Keratinocyte (primary cell): ENCODE measurements at regions not wholly inside any gene's neighbourhood (a gene's known extent, or its start where the extent isn't known, plus 50 kb on each side); places are given as distances from the start of the nearest gene placed in this dataset.
A peak's percentile ranks its signal among the peaks of the same experiment; 100 is the strongest.
"Not testable (repeated sequence)": the region's sequence is repeated elsewhere in the genome, so short reads cannot be mapped to it uniquely, and the experiment has no call there.

ENCODE experiments used
- DNase-seq: peaks from one replicate; pipeline ENCODE4 v3.0.0-alpha.2; 2011; ENCODE audit warnings: low read depth, missing footprints, low spot score
- FAIRE-seq: peaks from 2 replicates; lab custom pipeline; 2011; peaks lifted over from hg19 to GRCh38; lab: Jason Lieb, UNC
- H2AFZ ChIP-seq: 2 replicates; pipeline ENCODE4 v1.6.0; 2012; ENCODE audit warnings: low read length, control low read depth, inconsistent platforms; ENCODE audit not compliant: control insufficient read depth
- H3K27ac ChIP-seq: 2 replicates; pipeline ENCODE4 v1.5.1; 2011; ENCODE audit warnings: low read length; ENCODE audit not compliant: control insufficient read depth, insufficient read depth
- H3K27me3 ChIP-seq: 3 replicates; pipeline ENCODE4 v1.6.0; 2011; ENCODE audit warnings: low read length; ENCODE audit not compliant: control insufficient read depth, insufficient read depth; ENCODE audit errors: extremely low read depth
- H3K36me3 ChIP-seq, 2 experiments: 2 replicates in 1 of 2; 3 replicates in 1 of 2; pipeline ENCODE4 v1.5.1; 2011; ENCODE audit warnings: low read length in 2 of 2, mild to moderate bottlenecking in 1 of 2; ENCODE audit not compliant: control insufficient read depth in 2 of 2, insufficient read depth in 2 of 2; ENCODE audit errors: extremely low read depth in 1 of 2
- H3K4me1 ChIP-seq: 3 replicates; pipeline ENCODE4 v1.5.1; 2011; ENCODE audit warnings: low read length; ENCODE audit not compliant: control insufficient read depth, insufficient read depth; ENCODE audit errors: extremely low read depth
- H3K4me2 ChIP-seq: 3 replicates; pipeline ENCODE4 v1.6.0; 2011; ENCODE audit warnings: low read depth, low read length; ENCODE audit not compliant: control insufficient read depth, insufficient read depth; ENCODE audit errors: extremely low read depth
- H3K4me3 ChIP-seq, 3 experiments: fragments of 200-600 bp in 1 of 3; sonication (generic) in 1 of 3; 2 replicates in 2 of 3; 3 replicates in 1 of 3; pipeline ENCODE4 v1.5.1; 2011 to 2016; ENCODE audit warnings: low read length in 3 of 3, mild to moderate bottlenecking in 3 of 3, control low read depth in 2 of 3, inconsistent platforms in 1 of 3, low read depth in 1 of 3, mixed read lengths in 1 of 3, mixed run types in 1 of 3, moderate library complexity in 1 of 3; ENCODE audit not compliant: control insufficient read depth in 2 of 3, insufficient read depth in 2 of 3; ENCODE audit errors: extremely low read depth in 1 of 3
- H3K79me2 ChIP-seq: 2 replicates; pipeline ENCODE4 v1.6.0; 2012; ENCODE audit warnings: low read length; ENCODE audit not compliant: control insufficient read depth, insufficient read depth
- H3K9ac ChIP-seq: 3 replicates; pipeline ENCODE4 v1.6.0; 2011; ENCODE audit warnings: low read length; ENCODE audit not compliant: control insufficient read depth, insufficient read depth; ENCODE audit errors: extremely low read depth
- H3K9me1 ChIP-seq: 3 replicates; pipeline ENCODE4 v1.6.0; 2011; ENCODE audit warnings: low read length; ENCODE audit not compliant: control insufficient read depth, insufficient read depth; ENCODE audit errors: extremely low read depth
- H3K9me3 ChIP-seq: 2 replicates; pipeline ENCODE4 v1.5.1; 2012; ENCODE audit warnings: low read depth, low read length; ENCODE audit not compliant: control insufficient read depth
- H4K20me1 ChIP-seq: 3 replicates; pipeline ENCODE4 v1.6.0; 2011; ENCODE audit warnings: low read length; ENCODE audit not compliant: control insufficient read depth, insufficient read depth; ENCODE audit errors: extremely low read depth
- EZH2 ChIP-seq: IDR thresholded peaks from one replicate; pipeline ENCODE4 v1.6.1; 2012; ENCODE audit warnings: inconsistent platforms, mild to moderate bottlenecking, low read length, moderate library complexity
- dilution Hi-C: fragments of 300-500 bp; cut with MboI; formaldehyde crosslinking; loops from one replicate; pipeline ENCODE4 v1.7.0; 2020; ENCODE audit warnings: low sequenced_read_pairs; ENCODE audit not compliant: extremely low pct_ligation_motif_present
- TF ChIP-seq, protein P1 (sequence below), 3 experiments: IDR thresholded peaks in 1 of 3; conservative IDR thresholded peaks in 1 of 3; optimal IDR thresholded peaks in 1 of 3; 2 replicates in 2 of 3; 3 replicates in 1 of 3; pipeline versions ENCODE3 to v1.5.1; 2011; ENCODE audit warnings: low read length in 3 of 3, mild to moderate bottlenecking in 3 of 3, moderate library complexity in 2 of 3, control low read depth in 1 of 3, inconsistent platforms in 1 of 3; ENCODE audit not compliant: insufficient read depth in 2 of 3; ENCODE audit errors: extremely low read depth in 1 of 3

DNA sequence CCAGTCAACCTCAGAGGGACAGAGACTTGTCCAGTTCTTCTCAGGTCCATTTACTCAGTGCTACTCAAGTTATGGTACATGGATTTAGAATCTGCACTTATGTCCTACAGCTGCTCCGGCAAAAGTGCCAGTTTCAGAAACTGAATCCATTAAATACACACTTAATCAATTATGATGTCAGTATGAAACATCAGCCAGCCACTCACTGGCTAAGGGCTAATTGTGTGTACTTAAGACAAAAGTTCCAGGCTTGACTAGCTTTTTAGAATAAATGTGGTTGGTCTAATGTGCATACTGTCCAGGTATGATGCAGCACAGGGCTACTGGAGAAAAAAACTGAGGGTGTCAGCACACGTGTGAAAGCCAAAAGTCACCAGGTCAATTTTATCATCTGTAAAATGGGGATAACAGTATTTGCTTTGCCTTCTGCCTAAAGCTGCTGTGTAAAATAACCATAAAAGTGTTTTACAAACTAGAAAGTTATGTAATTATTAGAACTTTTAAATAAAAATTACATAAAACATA lies 55.4 kb upstream of the CYP2D6 start:
- H3K27ac ChIP-seq: no peak overlapping the region
- dilution Hi-C loops: no loop called here
- DNase-seq: no peak
- H3K4me3 ChIP-seq: no peak overlapping the region
- peaks cover 8% of the 10 kb centered on the region for H3K4me1 ChIP-seq
- no peak overlapping the region for H3K9ac ChIP-seq
- no peak overlapping the region for H2AFZ ChIP-seq
- peaks cover 15% of the 10 kb centered on the region for H4K20me1 ChIP-seq
- no peak overlapping the region for H3K4me2 ChIP-seq
- H3K9me3 ChIP-seq: no peaks in the 10 kb centered on the region
- peaks cover 5% of the 10 kb centered on the region for H3K9me1 ChIP-seq
- H3K36me3 ChIP-seq: peaks cover 4 to 9% of the 10 kb centered on the region in 2 experiments
- peak; percentile 36 for FAIRE-seq
- TF ChIP-seq, protein P1, sequence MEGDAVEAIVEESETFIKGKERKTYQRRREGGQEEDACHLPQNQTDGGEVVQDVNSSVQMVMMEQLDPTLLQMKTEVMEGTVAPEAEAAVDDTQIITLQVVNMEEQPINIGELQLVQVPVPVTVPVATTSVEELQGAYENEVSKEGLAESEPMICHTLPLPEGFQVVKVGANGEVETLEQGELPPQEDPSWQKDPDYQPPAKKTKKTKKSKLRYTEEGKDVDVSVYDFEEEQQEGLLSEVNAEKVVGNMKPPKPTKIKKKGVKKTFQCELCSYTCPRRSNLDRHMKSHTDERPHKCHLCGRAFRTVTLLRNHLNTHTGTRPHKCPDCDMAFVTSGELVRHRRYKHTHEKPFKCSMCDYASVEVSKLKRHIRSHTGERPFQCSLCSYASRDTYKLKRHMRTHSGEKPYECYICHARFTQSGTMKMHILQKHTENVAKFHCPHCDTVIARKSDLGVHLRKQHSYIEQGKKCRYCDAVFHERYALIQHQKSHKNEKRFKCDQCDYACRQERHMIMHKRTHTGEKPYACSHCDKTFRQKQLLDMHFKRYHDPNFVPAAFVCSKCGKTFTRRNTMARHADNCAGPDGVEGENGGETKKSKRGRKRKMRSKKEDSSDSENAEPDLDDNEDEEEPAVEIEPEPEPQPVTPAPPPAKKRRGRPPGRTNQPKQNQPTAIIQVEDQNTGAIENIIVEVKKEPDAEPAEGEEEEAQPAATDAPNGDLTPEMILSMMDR (optimal IDR thresholded peaks at IDR 0.05 in 1 of 3, IDR thresholded peaks at IDR 0.05 in 1 of 3, conservative IDR thresholded peaks at IDR 0.05 in 1 of 3; ENCODE audit: extremely low read depth in 1 of 3, insufficient read depth in 2 of 3, low read length in 3 of 3): no peak
- TF ChIP-seq EZH2: no peak
- H3K79me2 ChIP-seq: peaks cover 76% of the 10 kb centered on the region
- no peaks in the 10 kb centered on the region for H3K27me3 ChIP-seq

DNA sequence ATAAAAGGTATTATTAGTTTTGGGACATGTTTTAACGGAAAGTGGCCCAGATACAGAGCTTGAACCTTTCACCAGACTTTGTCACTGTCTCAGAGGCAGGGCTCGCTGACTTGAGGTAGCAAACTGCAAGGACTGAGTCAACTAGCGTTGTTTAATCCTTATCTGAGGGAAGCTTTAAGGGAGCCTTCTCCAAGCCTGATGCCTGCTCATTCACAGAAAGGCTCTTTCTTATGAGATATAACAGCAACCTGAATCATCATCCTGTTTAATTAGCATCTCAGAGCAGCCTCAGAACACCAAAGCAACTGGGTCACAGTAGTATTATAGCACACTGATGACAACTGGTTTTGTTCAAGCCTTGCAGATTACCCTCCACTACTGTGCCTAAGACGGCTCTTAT lies 54.2 kb upstream of the CYP2D6 start:
- no peak for TF ChIP-seq EZH2
- TF ChIP-seq, protein P1 (optimal IDR thresholded peaks at IDR 0.05 in 1 of 3, IDR thresholded peaks at IDR 0.05 in 1 of 3, conservative IDR thresholded peaks at IDR 0.05 in 1 of 3; ENCODE audit: extremely low read depth in 1 of 3, insufficient read depth in 2 of 3, low read length in 3 of 3): no peak
- Histone ChIP-seq H3K79me2 (peaks cover 73% of the 10 kb centered on the region), H2AFZ (no peak overlapping the region), H3K27ac (no peak overlapping the region), H3K4me3 (no peak overlapping the region), H3K36me3 (peaks cover 4 to 9% of the 10 kb centered on the region in 2 experiments), H3K4me1 (peaks cover 8% of the 10 kb centered on the region), H3K9me1 (peaks cover 5% of the 10 kb centered on the region), H4K20me1 (peaks cover 12% of the 10 kb centered on the region), H3K4me2 (no peak overlapping the region), H3K9me3 (no peaks in the 10 kb centered on the region), H3K9ac (no peak overlapping the region), H3K27me3 (no peaks in the 10 kb centered on the region)
- dilution Hi-C loops: no loop called here
- FAIRE-seq (no peak), DNase-seq (no peak)

DNA sequence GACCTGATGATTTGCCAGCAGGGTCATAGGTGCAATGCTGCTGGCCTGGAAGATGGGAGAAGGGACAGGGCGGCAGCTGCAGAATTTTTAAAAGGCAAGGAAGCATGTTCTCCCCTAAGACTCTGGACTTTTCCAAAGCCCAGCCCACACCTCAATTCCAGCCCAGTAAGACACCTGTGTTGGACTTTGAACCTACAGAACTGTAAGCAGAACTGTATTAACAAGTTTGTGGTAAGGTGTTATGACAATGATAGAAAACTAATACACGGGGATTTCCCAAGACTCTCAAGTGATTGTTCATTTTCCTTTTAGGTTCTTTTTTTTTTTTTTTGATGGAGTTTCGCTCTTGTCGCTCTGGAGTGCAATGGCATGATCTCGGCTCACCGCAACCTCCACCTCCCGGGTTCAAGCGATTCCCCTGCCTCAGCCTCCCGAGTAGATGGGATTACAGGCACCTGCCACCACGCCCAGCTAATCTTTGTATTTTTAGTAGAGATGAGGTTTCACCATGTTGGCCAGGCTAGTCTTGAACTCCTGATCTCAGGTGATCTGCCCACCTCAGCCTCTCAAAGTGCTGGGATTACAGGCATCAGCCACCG lies 53.0 kb upstream of the CYP2D6 start:
- dilution Hi-C loops: not testable (repeated sequence)

More for the DNA sequence above, 53.0 kb upstream of the CYP2D6 start:
- H3K79me2 ChIP-seq: peaks cover 67% of the 10 kb centered on the region
- not testable (repeated sequence) for H3K4me1 ChIP-seq, H2AFZ ChIP-seq, FAIRE-seq, H3K27ac ChIP-seq, DNase-seq, H3K27me3 ChIP-seq, H3K4me3 ChIP-seq, H3K9ac ChIP-seq, H3K4me2 ChIP-seq, H3K9me3 ChIP-seq, H3K36me3 ChIP-seq, H3K9me1 ChIP-seq, H4K20me1 ChIP-seq
